ENCODE measurements at regions not wholly inside any gene's neighbourhood (a gene's known extent, or its start where the extent isn't known, plus 50 kb on each side); places are given as distances from the start of the nearest gene placed in this dataset.
"Not testable (repeated sequence)": the region's sequence is repeated elsewhere in the genome, so short reads cannot be mapped to it uniquely, and the experiment has no call there.

GRCh38 chr2:163044114-163044513, 205.5 kb upstream of the KCNH7 start:
- H3K36me3 ChIP-seq (ENCODE audit: control insufficient read depth, insufficient read depth, low read length): no peaks in the 10 kb centered on the region
- TF ChIP-seq, protein P1, sequence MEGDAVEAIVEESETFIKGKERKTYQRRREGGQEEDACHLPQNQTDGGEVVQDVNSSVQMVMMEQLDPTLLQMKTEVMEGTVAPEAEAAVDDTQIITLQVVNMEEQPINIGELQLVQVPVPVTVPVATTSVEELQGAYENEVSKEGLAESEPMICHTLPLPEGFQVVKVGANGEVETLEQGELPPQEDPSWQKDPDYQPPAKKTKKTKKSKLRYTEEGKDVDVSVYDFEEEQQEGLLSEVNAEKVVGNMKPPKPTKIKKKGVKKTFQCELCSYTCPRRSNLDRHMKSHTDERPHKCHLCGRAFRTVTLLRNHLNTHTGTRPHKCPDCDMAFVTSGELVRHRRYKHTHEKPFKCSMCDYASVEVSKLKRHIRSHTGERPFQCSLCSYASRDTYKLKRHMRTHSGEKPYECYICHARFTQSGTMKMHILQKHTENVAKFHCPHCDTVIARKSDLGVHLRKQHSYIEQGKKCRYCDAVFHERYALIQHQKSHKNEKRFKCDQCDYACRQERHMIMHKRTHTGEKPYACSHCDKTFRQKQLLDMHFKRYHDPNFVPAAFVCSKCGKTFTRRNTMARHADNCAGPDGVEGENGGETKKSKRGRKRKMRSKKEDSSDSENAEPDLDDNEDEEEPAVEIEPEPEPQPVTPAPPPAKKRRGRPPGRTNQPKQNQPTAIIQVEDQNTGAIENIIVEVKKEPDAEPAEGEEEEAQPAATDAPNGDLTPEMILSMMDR (IDR thresholded peaks at IDR 0.05; ENCODE audit: insufficient read depth, low read depth, low read length): no peak
- DNase-seq (ENCODE audit: low read depth): no peak
- ChIA-PET CTCF (no interaction called here), POLR2A (no interaction called here)
- H3K4me3 ChIP-seq (ENCODE audit: low read depth, low read length): no peak overlapping the region
- no peaks in the 10 kb centered on the region for H3K27me3 ChIP-seq (ENCODE audit: control insufficient read depth, insufficient read depth, low read length)

- ChIA-PET CTCF (no interaction called here), POLR2A (no interaction called here)
- no peaks in the 10 kb centered on the region for H3K36me3 ChIP-seq (ENCODE audit: control insufficient read depth, insufficient read depth, low read length)
- H3K27me3 ChIP-seq (ENCODE audit: control insufficient read depth, insufficient read depth, low read length): no peaks in the 10 kb centered on the region
- no peak overlapping the region for H3K4me3 ChIP-seq (ENCODE audit: low read depth, low read length)
- TF ChIP-seq, protein P1 (IDR thresholded peaks at IDR 0.05; ENCODE audit: insufficient read depth, low read depth, low read length): no peak
- no peak for DNase-seq (ENCODE audit: low read depth)
Observed at GRCh38 chr2:163043201-163043600, 204.6 kb upstream of the KCNH7 start.

DNA sequence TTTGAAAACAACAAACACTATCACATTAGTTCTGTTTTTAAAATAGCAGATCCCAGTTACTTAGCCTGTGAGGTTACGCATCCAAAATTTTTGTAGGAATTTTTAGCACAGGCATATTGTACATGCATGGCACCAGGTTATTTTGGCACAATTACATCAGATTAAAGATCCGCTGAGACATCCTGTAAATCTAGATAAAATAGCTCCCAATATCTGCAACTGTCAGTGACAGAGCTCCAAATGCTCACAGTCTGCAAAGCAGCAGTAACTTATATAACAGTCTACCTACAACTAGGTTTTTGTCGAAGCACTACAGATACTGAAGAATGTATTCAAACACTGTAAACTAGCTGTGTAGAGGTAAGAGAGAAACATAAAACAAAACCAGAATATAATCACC, 200.7 kb upstream of the KCNH7 start:
- DNase-seq (ENCODE audit: low read depth): no peak
- ChIA-PET CTCF (no interaction called here), POLR2A (no interaction called here)
- H3K36me3 ChIP-seq (ENCODE audit: control insufficient read depth, insufficient read depth, low read length): no peaks in the 10 kb centered on the region
- no peak overlapping the region for H3K4me3 ChIP-seq (ENCODE audit: low read depth, low read length)
- TF ChIP-seq, protein P1 (IDR thresholded peaks at IDR 0.05; ENCODE audit: insufficient read depth, low read depth, low read length): no peak
- no peaks in the 10 kb centered on the region for H3K27me3 ChIP-seq (ENCODE audit: control insufficient read depth, insufficient read depth, low read length)

DNA sequence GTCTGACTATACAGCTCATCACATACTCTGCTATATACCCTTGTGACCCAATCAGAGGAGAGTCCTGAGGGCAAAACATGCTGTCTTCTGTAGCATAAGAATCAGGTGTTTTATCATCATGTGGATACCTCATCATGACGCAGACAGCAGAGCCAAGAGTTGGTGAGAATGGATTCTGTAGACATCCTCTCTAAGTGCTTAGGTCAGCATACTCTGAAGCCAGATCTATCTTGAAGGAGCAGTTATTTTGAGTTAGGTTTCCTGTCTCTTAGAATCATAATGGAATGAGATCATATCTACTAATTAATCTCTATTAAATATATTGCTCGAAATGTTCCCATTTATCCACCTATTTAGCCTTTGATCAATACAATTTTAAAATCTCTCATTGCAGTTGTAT, 190.2 kb upstream of the KCNH7 start:
- H3K4me3 ChIP-seq (ENCODE audit: low read depth, low read length): no peak overlapping the region
- no peaks in the 10 kb centered on the region for H3K27me3 ChIP-seq (ENCODE audit: control insufficient read depth, insufficient read depth, low read length)
- ChIA-PET POLR2A (no interaction called here), CTCF (no interaction called here)
- TF ChIP-seq, protein P1 (IDR thresholded peaks at IDR 0.05; ENCODE audit: insufficient read depth, low read depth, low read length): no peak
- H3K36me3 ChIP-seq (ENCODE audit: control insufficient read depth, insufficient read depth, low read length): no peaks in the 10 kb centered on the region
- no peak for DNase-seq (ENCODE audit: low read depth)

- H3K4me3 ChIP-seq (ENCODE audit: low read depth, low read length); H3K27me3 ChIP-seq (ENCODE audit: control insufficient read depth, insufficient read depth, low read length); H3K36me3 ChIP-seq (ENCODE audit: control insufficient read depth, insufficient read depth, low read length); DNase-seq (ENCODE audit: low read depth); CTCF ChIA-PET; POLR2A ChIA-PET: not testable (repeated sequence)
Observed at GRCh38 chr2:163026136-163026775, 187.7 kb upstream of the KCNH7 start.

GRCh38 chr2:163016882-163017281, 178.3 kb upstream of the KCNH7 start:
- H3K4me3 ChIP-seq (ENCODE audit: low read depth, low read length); DNase-seq (ENCODE audit: low read depth); POLR2A ChIA-PET; H3K36me3 ChIP-seq (ENCODE audit: control insufficient read depth, insufficient read depth, low read length); CTCF ChIA-PET; H3K27me3 ChIP-seq (ENCODE audit: control insufficient read depth, insufficient read depth, low read length): not testable (repeated sequence)
